ENCODE measurements at regions not wholly inside any gene's neighbourhood (a gene's known extent, or its start where the extent isn't known, plus 50 kb on each side); places are given as distances from the start of the nearest gene placed in this dataset.

- Mint-ChIP-seq H3K27ac (ENCODE audit: low read depth, unreplicated experiment) (no peak overlapping the region), H3K4me3 (ENCODE audit: unreplicated experiment) (no peak overlapping the region), H3K9me3 (ENCODE audit: unreplicated experiment) (no peaks in the 10 kb centered on the region), H3K36me3 (ENCODE audit: insufficient read depth, unreplicated experiment) (no peaks in the 10 kb centered on the region), H3K4me1 (ENCODE audit: insufficient read depth, unreplicated experiment) (peaks cover 5% of the 10 kb centered on the region), H3K27me3 (ENCODE audit: insufficient read depth, unreplicated experiment) (peaks cover 12% of the 10 kb centered on the region)
- no TSS peak for BruUV-seq (replicated peaks)
- TF ChIP-seq CTCF (IDR thresholded peaks at IDR 0.05; ENCODE audit: unreplicated experiment): no peak
- POLR2A ChIA-PET: interaction anchor here (1.8 kb wide), 1 partner anchor 16 kb away, joined by 4 read pairs; no protein-coding TSS in a partner anchor
- DNase-seq (ENCODE audit: unreplicated experiment): peak; percentile 22
- CTCF ChIA-PET: interaction anchor here (0.6 to 4.4 kb wide), 8 partner anchors 12 to 621 kb away, joined by 3 to 46 read pairs (median 4); no protein-coding TSS in a partner anchor
- intact Hi-C loops (cut with micrococcal nuclease): no loop called here
These were observed 109.2 kb downstream of the OSTF1 start for GRCh38 chr9:75197561-75197960.

GRCh38 chr9:75198436-75198835 is 110.1 kb downstream of the OSTF1 start:
- no peaks in the 10 kb centered on the region for H3K36me3 Mint-ChIP-seq (ENCODE audit: insufficient read depth, unreplicated experiment)
- peaks cover 12% of the 10 kb centered on the region for H3K27me3 Mint-ChIP-seq (ENCODE audit: insufficient read depth, unreplicated experiment)
- CTCF ChIA-PET: interaction anchor here (1.2 to 4.4 kb wide), 4 partner anchors 13 to 67 kb away, joined by 3 to 46 read pairs (median 12); no protein-coding TSS in a partner anchor
- no TSS peak for BruUV-seq (replicated peaks)
- H3K4me3 Mint-ChIP-seq (ENCODE audit: unreplicated experiment): no peak overlapping the region
- peaks cover 5% of the 10 kb centered on the region for H3K4me1 Mint-ChIP-seq (ENCODE audit: insufficient read depth, unreplicated experiment)
- H3K27ac Mint-ChIP-seq (ENCODE audit: low read depth, unreplicated experiment): no peak overlapping the region
- DNase-seq (ENCODE audit: unreplicated experiment): no peak
- POLR2A ChIA-PET: interaction anchor here (1.8 kb wide), 1 partner anchor 17 kb away, joined by 4 read pairs; no protein-coding TSS in a partner anchor
- intact Hi-C loops (cut with micrococcal nuclease): no loop called here
- no peak for TF ChIP-seq CTCF (IDR thresholded peaks at IDR 0.05; ENCODE audit: unreplicated experiment)
- no peaks in the 10 kb centered on the region for H3K9me3 Mint-ChIP-seq (ENCODE audit: unreplicated experiment)

- BruUV-seq (replicated peaks): no TSS peak
- CTCF ChIA-PET: interaction anchor here (0.7 to 2.3 kb wide), 27 partner anchors 12 to 1100 kb away, joined by 3 to 109 read pairs (median 5); no protein-coding TSS in a partner anchor
- no peak overlapping the region for H3K4me3 Mint-ChIP-seq (ENCODE audit: unreplicated experiment)
These were observed 112.7 kb downstream of the OSTF1 start for GRCh38 chr9:75200892-75201470.

More at GRCh38 chr9:75200892-75201470, 112.7 kb downstream of the OSTF1 start:
- TF ChIP-seq CTCF (IDR thresholded peaks at IDR 0.05; ENCODE audit: unreplicated experiment): peak; percentile 61
- DNase-seq (ENCODE audit: unreplicated experiment): peak; percentile 67
- H3K4me1 Mint-ChIP-seq (ENCODE audit: insufficient read depth, unreplicated experiment): peaks cover 5% of the 10 kb centered on the region
- no peak overlapping the region for H3K27ac Mint-ChIP-seq (ENCODE audit: low read depth, unreplicated experiment)
- POLR2A ChIA-PET: interaction anchor here (1.0 kb wide), 1 partner anchor 37 kb away, joined by 3 read pairs; no protein-coding TSS in a partner anchor
- no peaks in the 10 kb centered on the region for H3K9me3 Mint-ChIP-seq (ENCODE audit: unreplicated experiment)
- H3K36me3 Mint-ChIP-seq (ENCODE audit: insufficient read depth, unreplicated experiment): no peaks in the 10 kb centered on the region
- H3K27me3 Mint-ChIP-seq (ENCODE audit: insufficient read depth, unreplicated experiment): peaks cover 2% of the 10 kb centered on the region
- intact Hi-C loops (cut with micrococcal nuclease): loop anchor here (1.0 to 2.0 kb wide), 3 partner anchors 37 to 1102 kb away; no protein-coding TSS in a partner anchor

Measured in MCF 10A (cell line).